GM12874 (cell line): ENCODE measurements at regions not wholly inside any gene's neighbourhood (a gene's known extent, or its start where the extent isn't known, plus 50 kb on each side); places are given as distances from the start of the nearest gene placed in this dataset.

Source experiments
- TF ChIP-seq, protein P1 (sequence below): IDR thresholded peaks from 2 replicates; pipeline ENCODE4 v1.5.1; 2011; ENCODE audit warnings: low read depth, mild to moderate bottlenecking, control low read depth, low read length, moderate library complexity; ENCODE audit not compliant: insufficient read depth

GRCh38 chr4:116949856-116950255 lies 135.5 kb downstream of the TRAM1L1 start:
- TF ChIP-seq, protein P1, sequence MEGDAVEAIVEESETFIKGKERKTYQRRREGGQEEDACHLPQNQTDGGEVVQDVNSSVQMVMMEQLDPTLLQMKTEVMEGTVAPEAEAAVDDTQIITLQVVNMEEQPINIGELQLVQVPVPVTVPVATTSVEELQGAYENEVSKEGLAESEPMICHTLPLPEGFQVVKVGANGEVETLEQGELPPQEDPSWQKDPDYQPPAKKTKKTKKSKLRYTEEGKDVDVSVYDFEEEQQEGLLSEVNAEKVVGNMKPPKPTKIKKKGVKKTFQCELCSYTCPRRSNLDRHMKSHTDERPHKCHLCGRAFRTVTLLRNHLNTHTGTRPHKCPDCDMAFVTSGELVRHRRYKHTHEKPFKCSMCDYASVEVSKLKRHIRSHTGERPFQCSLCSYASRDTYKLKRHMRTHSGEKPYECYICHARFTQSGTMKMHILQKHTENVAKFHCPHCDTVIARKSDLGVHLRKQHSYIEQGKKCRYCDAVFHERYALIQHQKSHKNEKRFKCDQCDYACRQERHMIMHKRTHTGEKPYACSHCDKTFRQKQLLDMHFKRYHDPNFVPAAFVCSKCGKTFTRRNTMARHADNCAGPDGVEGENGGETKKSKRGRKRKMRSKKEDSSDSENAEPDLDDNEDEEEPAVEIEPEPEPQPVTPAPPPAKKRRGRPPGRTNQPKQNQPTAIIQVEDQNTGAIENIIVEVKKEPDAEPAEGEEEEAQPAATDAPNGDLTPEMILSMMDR, result no peak

DNA sequence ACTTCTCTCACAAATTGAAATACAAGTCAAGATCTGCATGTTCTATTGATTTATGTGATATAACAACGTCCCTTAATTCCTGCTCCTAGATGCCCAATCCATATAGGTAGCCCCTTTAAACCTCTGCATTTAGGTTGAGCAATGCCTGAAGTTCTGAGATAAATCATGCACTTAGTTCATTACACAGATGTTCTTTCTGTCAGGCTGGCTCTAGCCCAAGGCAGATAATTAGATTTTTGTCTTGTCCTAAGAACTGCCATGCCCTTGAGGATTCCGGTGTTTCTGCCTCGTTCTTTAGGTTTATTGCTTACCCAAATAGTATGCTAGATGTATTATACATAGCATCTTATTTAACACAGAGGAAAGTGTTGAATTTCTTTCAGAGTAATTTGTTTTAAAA lies 143.1 kb downstream of the TRAM1L1 start:
- TF ChIP-seq, protein P1, result no peak

DNA sequence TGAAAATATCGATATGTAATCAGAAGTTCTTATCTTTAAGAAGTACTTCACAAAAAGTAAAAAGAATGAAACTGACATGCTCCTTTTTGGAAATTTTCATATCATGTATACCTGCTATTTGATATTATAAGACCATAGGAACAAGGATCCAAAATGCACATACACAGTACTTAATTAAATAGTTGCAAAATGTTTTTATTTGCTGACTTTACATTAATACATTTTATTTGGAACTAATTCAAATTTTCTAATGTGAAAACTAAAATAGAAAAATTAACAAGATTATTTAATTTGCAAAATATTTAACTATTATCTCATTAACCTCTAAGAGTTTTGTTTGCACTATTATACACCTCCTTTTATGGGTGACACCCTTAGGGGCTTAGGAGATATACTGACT lies 155.0 kb downstream of the TRAM1L1 start:
- TF ChIP-seq, protein P1, result no peak

GRCh38 chr4:116926631-116927295 lies 158.6 kb downstream of the TRAM1L1 start:
- TF ChIP-seq, protein P1, result no peak

DNA sequence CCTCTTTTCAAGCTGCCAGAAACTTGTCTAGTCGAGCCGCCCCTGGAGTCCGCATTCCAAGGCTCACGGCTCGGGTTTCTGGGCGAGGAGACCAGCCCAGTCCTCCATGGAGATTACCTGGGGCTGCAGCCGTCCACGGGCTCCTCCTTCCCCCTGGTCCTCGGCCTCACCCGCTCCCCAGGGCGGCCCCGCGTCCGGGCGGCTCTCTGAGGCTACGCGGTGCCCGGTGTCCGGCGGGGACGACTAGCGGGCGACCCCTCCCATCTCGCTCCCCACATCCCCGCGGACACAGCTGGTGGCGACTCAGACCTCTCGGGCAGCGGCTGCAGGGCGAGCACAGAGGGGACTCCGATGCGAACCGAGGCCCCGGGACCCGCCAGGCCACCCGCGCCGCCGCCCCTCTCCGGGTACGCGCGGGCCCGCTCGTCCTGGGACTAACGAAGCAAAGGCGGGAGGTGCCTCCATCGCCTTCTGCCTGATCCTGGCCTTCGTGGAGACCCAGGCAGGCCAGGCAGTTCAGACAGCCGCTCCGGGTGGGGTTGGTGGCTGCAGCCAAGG lies 159.4 kb downstream of the TRAM1L1 start:
- TF ChIP-seq, protein P1, result no peak

DNA sequence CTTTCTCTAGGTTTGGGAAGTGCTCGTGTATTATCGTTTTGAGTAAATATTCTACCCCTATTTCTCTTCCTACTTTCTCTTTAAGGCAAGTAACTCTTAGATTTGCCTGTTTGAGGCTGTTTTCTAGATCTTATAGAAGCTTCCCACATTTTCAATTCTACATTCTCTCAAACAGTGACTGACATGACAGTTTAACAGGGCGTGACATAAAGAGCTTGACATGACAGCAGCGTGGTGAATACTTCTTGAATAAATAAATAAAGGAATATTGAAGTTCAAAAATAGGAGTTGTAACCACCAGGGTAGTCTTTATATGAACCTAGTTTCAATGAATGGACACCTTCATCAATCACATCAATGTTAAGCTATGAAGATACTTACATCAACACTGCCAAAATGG lies 162.0 kb downstream of the TRAM1L1 start:
- TF ChIP-seq, protein P1, result no peak

DNA sequence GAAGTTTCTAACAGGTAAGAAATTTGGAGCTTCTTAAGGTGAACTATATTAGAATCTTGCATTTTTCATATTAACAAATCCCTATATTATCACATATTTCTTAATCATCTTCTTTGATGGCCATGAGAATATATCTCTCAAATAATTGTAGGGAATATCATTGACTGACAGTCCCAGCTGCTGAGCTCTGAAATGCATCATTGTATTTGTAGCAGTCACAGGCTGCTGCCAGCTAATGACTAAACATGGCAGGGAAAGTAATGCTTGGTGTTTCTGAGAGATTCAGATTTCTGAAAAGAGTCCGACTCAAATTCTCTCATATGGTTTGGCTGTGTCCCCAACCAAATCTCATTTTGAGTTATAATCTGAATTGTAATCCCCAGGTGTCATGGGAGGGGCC lies 171.9 kb downstream of the TRAM1L1 start:
- TF ChIP-seq, protein P1, result no peak
